ENCODE measurements at regions not wholly inside any gene's neighbourhood (a gene's known extent, or its start where the extent isn't known, plus 50 kb on each side); places are given as distances from the start of the nearest gene placed in this dataset.

DNA sequence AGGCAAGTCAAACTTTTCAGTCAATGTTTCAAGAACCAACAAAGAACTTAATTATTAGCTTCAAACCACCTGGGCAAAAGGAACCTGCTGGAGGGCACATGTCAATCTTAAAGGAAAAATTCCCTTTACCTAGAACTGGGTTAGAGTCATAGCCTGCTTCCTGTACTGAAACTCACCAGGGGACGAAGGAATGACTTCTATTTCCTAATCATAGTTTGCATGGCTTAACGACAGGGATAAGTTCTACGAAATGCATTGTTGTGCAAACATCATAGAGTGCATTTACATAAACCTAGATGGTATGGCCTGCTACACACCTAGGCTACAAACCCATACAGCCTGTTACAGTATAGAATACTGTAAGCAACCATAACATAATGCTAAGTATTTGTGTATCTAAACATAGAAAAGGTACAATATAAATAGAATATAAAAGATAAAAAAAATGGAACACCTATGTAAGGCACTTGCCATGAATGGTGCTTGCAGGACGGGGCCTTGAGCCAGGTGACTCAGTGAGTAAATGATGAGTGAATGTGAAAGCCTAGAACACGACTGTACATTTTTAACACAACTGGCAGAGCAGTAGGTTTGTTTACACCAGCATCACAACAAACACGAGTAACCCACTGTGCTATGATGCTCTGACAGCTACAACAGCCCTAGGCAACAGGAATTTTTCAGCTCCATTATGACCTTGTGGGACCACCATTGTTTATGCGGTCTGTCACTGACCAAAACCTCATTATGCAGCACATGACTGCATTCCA is 234.9 kb upstream of the CAND1 start:
- TF ChIP-seq MYBL2 (CRISPR knock-in tag; IDR thresholded peaks at IDR 0.05), result no peak
- TF ChIP-seq, protein P1, sequence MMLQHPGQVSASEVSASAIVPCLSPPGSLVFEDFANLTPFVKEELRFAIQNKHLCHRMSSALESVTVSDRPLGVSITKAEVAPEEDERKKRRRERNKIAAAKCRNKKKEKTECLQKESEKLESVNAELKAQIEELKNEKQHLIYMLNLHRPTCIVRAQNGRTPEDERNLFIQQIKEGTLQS (CRISPR knock-in tag; conservative IDR thresholded peaks at IDR 0.05), result no peak
- TF ChIP-seq NFYB (CRISPR knock-in tag; conservative IDR thresholded peaks at IDR 0.05; ENCODE audit: low read depth), result no peak
- TF ChIP-seq, protein P2, sequence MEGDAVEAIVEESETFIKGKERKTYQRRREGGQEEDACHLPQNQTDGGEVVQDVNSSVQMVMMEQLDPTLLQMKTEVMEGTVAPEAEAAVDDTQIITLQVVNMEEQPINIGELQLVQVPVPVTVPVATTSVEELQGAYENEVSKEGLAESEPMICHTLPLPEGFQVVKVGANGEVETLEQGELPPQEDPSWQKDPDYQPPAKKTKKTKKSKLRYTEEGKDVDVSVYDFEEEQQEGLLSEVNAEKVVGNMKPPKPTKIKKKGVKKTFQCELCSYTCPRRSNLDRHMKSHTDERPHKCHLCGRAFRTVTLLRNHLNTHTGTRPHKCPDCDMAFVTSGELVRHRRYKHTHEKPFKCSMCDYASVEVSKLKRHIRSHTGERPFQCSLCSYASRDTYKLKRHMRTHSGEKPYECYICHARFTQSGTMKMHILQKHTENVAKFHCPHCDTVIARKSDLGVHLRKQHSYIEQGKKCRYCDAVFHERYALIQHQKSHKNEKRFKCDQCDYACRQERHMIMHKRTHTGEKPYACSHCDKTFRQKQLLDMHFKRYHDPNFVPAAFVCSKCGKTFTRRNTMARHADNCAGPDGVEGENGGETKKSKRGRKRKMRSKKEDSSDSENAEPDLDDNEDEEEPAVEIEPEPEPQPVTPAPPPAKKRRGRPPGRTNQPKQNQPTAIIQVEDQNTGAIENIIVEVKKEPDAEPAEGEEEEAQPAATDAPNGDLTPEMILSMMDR (IDR thresholded peaks at IDR 0.05), result no peak
- TF ChIP-seq NR2C2 (CRISPR knock-in tag; IDR thresholded peaks at IDR 0.05), result no peak
- TF ChIP-seq IRF2 (CRISPR knock-in tag; IDR thresholded peaks at IDR 0.05; ENCODE audit: borderline replicate concordance, low read depth), result no peak
